ENCODE measurements at regions not wholly inside any gene's neighbourhood (a gene's known extent, or its start where the extent isn't known, plus 50 kb on each side); places are given as distances from the start of the nearest gene placed in this dataset.
"Not testable (repeated sequence)": the region's sequence is repeated elsewhere in the genome, so short reads cannot be mapped to it uniquely, and the experiment has no call there.

DNA sequence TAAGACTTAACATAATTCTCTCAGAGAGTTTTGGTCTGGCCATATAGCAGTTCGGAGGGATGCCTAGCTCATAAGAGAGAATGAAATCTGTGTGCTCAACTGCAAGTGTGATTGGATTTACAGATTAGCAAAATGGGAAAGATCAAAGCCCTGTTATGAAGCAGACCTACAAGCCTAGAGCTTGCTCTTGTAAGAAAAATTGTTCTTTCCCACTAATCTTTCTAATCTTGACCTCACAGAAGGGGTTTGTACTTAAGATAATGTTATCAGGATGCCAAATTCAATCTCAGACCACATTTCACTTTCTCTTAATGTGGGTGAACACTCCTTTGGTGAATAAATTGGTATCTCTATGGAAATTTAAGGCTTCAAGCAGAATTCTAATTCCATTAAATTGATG lies 267.2 kb downstream of the RAB38 start:
- Histone ChIP-seq H3K4me3 (ENCODE audit: insufficient read length, low read depth) (no peak overlapping the region), H3K27me3 (ENCODE audit: insufficient read depth, insufficient read length) (no peaks in the 10 kb centered on the region), H3K9ac (ENCODE audit: insufficient read length, low read depth) (no peak overlapping the region), H3K4me1 (ENCODE audit: insufficient read depth, insufficient read length) (no peaks in the 10 kb centered on the region), H3K9me3 (ENCODE audit: insufficient read depth, low read length) (no peaks in the 10 kb centered on the region), H3K36me3 (ENCODE audit: insufficient read depth, insufficient read length, low read length) (no peaks in the 10 kb centered on the region)
- DNase-seq (ENCODE audit: low read depth, low spot score), result no peak
- TF ChIP-seq YY1 (IDR thresholded peaks at IDR 0.05; ENCODE audit: insufficient read depth, insufficient read length), result no peak
- no peak for TF ChIP-seq ZNF274 (IDR thresholded peaks at IDR 0.05; ENCODE audit: low read depth, low read length)
- TF ChIP-seq SUZ12 (IDR thresholded peaks at IDR 0.05; ENCODE audit: extremely low read depth, insufficient read depth, insufficient read length), result no peak

DNA sequence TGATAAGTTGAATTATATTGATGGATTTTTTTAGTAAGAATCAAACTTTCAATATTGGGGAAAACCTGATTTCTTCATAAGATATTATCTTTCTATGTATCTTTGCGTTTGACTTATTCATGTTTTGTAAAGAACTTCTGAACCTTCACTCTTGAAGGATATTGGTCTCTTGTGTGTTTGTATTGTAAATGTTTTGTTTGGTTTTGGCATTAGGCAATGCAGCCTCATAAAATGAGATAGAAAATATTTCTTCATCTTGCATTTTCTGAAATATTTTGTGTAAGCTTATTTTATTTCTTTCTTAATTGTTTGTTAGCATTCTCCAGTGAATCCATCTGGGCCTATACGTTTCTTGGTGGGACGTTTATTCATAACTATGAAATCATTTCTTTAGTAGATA lies 271.9 kb downstream of the RAB38 start:
- Histone ChIP-seq H3K4me1 (ENCODE audit: insufficient read depth, insufficient read length) (no peaks in the 10 kb centered on the region), H3K9me3 (ENCODE audit: insufficient read depth, low read length) (no peaks in the 10 kb centered on the region), H3K27me3 (ENCODE audit: insufficient read depth, insufficient read length) (no peaks in the 10 kb centered on the region), H3K9ac (ENCODE audit: insufficient read length, low read depth) (no peak overlapping the region), H3K4me3 (ENCODE audit: insufficient read length, low read depth) (no peak overlapping the region), H3K36me3 (ENCODE audit: insufficient read depth, insufficient read length, low read length) (no peaks in the 10 kb centered on the region)
- TF ChIP-seq SUZ12 (IDR thresholded peaks at IDR 0.05; ENCODE audit: extremely low read depth, insufficient read depth, insufficient read length) (no peak), YY1 (IDR thresholded peaks at IDR 0.05; ENCODE audit: insufficient read depth, insufficient read length) (no peak), ZNF274 (IDR thresholded peaks at IDR 0.05; ENCODE audit: low read depth, low read length) (no peak)
- no peak for DNase-seq (ENCODE audit: low read depth, low spot score)

DNA sequence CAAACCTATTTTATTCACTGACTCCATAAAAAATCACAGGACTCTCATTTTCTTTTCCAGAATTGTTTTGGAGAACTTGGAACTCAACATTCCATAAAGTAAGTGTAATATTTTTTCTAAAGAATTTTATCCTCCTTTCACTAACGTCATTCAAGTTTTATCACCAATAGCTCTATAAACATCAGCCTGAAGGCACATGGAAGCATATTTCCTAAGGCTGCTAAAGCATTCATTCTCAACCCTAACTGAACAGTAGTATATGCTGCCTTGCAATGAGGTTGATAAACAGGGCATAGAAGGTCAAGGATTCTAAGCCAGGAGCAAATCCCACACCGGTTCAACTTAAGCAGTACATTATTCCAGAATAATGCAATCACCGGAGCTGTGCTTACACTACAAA lies 273.9 kb downstream of the RAB38 start:
- no peak for DNase-seq (ENCODE audit: low read depth, low spot score)
- H3K4me1 ChIP-seq (ENCODE audit: insufficient read depth, insufficient read length), result no peaks in the 10 kb centered on the region
- H3K9me3 ChIP-seq (ENCODE audit: insufficient read depth, low read length), result no peaks in the 10 kb centered on the region
- TF ChIP-seq ZNF274 (IDR thresholded peaks at IDR 0.05; ENCODE audit: low read depth, low read length) (no peak), YY1 (IDR thresholded peaks at IDR 0.05; ENCODE audit: insufficient read depth, insufficient read length) (no peak), SUZ12 (IDR thresholded peaks at IDR 0.05; ENCODE audit: extremely low read depth, insufficient read depth, insufficient read length) (no peak)
- no peak overlapping the region for H3K4me3 ChIP-seq (ENCODE audit: insufficient read length, low read depth)
- H3K36me3 ChIP-seq (ENCODE audit: insufficient read depth, insufficient read length, low read length), result no peaks in the 10 kb centered on the region
- no peak overlapping the region for H3K9ac ChIP-seq (ENCODE audit: insufficient read length, low read depth)
- H3K27me3 ChIP-seq (ENCODE audit: insufficient read depth, insufficient read length), result no peaks in the 10 kb centered on the region

DNA sequence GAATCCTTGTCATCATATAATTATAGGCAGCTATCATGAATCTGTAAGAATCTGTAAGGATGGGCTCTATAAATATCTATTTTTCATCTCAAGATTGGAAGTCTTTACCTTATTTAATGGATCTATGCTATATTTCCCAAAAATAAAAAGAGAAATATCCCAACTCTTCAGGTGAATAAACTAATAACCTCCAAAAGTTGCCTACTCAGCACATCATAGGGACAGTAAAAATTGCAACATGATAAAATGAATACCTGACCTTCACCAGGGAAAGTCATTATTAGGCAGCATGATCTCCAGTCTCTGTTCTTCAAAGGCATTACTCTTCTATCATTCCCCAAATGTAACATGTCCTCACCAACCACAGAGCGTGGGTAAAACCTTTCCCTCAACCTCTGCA lies 277.3 kb downstream of the RAB38 start:
- no peaks in the 10 kb centered on the region for H3K27me3 ChIP-seq (ENCODE audit: insufficient read depth, insufficient read length)
- TF ChIP-seq ZNF274 (IDR thresholded peaks at IDR 0.05; ENCODE audit: low read depth, low read length) (no peak), SUZ12 (IDR thresholded peaks at IDR 0.05; ENCODE audit: extremely low read depth, insufficient read depth, insufficient read length) (no peak), YY1 (IDR thresholded peaks at IDR 0.05; ENCODE audit: insufficient read depth, insufficient read length) (no peak)

DNA sequence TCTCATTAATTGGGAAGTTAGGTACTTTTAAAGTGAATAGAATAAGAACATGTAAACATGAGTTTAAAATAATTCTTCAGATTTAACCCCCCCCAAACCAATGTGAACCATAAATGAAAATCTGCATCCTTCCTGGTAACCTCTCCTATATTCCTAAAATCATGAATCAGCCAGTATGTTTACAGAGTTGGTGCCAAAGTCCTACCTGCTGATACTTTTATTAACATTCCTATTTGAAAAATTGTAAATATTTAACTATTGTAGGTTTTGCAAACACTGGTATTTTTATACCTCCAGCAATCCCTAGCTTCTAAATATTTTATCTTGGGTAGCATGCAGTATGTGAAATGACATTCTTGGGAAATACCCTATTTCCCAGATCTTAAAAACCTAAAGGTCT lies 278.2 kb downstream of the RAB38 start:
- Histone ChIP-seq H3K4me1 (ENCODE audit: insufficient read depth, insufficient read length) (no peaks in the 10 kb centered on the region), H3K36me3 (ENCODE audit: insufficient read depth, insufficient read length, low read length) (no peaks in the 10 kb centered on the region), H3K9ac (ENCODE audit: insufficient read length, low read depth) (no peak overlapping the region), H3K4me3 (ENCODE audit: insufficient read length, low read depth) (no peak overlapping the region), H3K9me3 (ENCODE audit: insufficient read depth, low read length) (no peaks in the 10 kb centered on the region), H3K27me3 (ENCODE audit: insufficient read depth, insufficient read length) (no peaks in the 10 kb centered on the region)
- DNase-seq (ENCODE audit: low read depth, low spot score), result no peak
- TF ChIP-seq YY1 (IDR thresholded peaks at IDR 0.05; ENCODE audit: insufficient read depth, insufficient read length) (no peak), ZNF274 (IDR thresholded peaks at IDR 0.05; ENCODE audit: low read depth, low read length) (no peak), SUZ12 (IDR thresholded peaks at IDR 0.05; ENCODE audit: extremely low read depth, insufficient read depth, insufficient read length) (no peak)

More for the DNA sequence above, 277.3 kb downstream of the RAB38 start:
- Histone ChIP-seq H3K9ac (ENCODE audit: insufficient read length, low read depth) (no peak overlapping the region), H3K4me3 (ENCODE audit: insufficient read length, low read depth) (no peak overlapping the region), H3K9me3 (ENCODE audit: insufficient read depth, low read length) (no peaks in the 10 kb centered on the region), H3K36me3 (ENCODE audit: insufficient read depth, insufficient read length, low read length) (no peaks in the 10 kb centered on the region), H3K4me1 (ENCODE audit: insufficient read depth, insufficient read length) (no peaks in the 10 kb centered on the region)
- no peak for DNase-seq (ENCODE audit: low read depth, low spot score)

DNA sequence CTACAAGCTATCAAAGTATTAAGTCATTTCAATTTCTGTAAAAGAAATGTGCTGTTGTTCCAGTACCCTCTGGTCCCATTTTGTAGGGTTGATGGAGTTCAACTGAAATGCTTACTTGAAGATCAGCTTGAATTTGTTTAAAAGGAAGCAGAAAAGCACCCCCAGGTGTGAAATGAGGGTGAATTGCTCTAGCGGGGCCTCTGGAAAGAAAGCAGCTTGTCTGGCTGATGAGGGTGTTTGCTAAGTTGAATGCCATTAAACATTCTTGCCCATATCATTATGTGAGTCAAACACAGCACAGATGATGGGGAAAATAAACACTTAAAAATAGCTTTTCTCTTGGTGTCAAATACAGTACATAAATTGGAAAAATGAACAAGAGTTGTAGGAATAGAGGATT lies 280.3 kb downstream of the RAB38 start:
- H3K36me3 ChIP-seq (ENCODE audit: insufficient read depth, insufficient read length, low read length), result no peaks in the 10 kb centered on the region
- H3K27me3 ChIP-seq (ENCODE audit: insufficient read depth, insufficient read length), result no peaks in the 10 kb centered on the region
- TF ChIP-seq SUZ12 (IDR thresholded peaks at IDR 0.05; ENCODE audit: extremely low read depth, insufficient read depth, insufficient read length), result no peak
- no peak for TF ChIP-seq YY1 (IDR thresholded peaks at IDR 0.05; ENCODE audit: insufficient read depth, insufficient read length)
- TF ChIP-seq ZNF274 (IDR thresholded peaks at IDR 0.05; ENCODE audit: low read depth, low read length), result no peak
- no peak overlapping the region for H3K4me3 ChIP-seq (ENCODE audit: insufficient read length, low read depth)
- H3K9me3 ChIP-seq (ENCODE audit: insufficient read depth, low read length), result no peaks in the 10 kb centered on the region
- H3K9ac ChIP-seq (ENCODE audit: insufficient read length, low read depth), result no peak overlapping the region
- no peak for DNase-seq (ENCODE audit: low read depth, low spot score)
- H3K4me1 ChIP-seq (ENCODE audit: insufficient read depth, insufficient read length), result no peaks in the 10 kb centered on the region

DNA sequence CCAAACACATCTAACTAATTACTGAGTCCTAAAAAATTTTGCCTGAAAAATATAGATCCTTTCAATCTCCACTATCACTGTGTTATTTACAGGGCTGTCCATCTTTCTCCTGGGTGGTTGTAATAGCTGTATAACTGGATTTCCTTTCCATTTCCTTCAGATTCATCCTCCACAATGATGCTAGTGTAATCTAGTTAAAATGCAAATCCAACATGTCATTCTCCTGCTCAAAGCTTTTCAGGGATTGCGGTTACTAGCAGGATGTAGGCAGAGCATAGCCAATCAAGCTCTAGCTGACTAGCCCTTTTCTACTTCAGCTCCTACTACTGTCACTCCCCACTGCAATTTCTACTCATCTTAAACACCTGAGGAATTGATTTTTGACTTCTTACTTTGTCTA lies 283.0 kb downstream of the RAB38 start:
- Histone ChIP-seq H3K9ac (ENCODE audit: insufficient read length, low read depth) (no peak overlapping the region), H3K36me3 (ENCODE audit: insufficient read depth, insufficient read length, low read length) (no peaks in the 10 kb centered on the region), H3K9me3 (ENCODE audit: insufficient read depth, low read length) (no peaks in the 10 kb centered on the region), H3K27me3 (ENCODE audit: insufficient read depth, insufficient read length) (no peaks in the 10 kb centered on the region), H3K4me3 (ENCODE audit: insufficient read length, low read depth) (no peak overlapping the region), H3K4me1 (ENCODE audit: insufficient read depth, insufficient read length) (no peaks in the 10 kb centered on the region)
- TF ChIP-seq ZNF274 (IDR thresholded peaks at IDR 0.05; ENCODE audit: low read depth, low read length) (no peak), YY1 (IDR thresholded peaks at IDR 0.05; ENCODE audit: insufficient read depth, insufficient read length) (no peak), SUZ12 (IDR thresholded peaks at IDR 0.05; ENCODE audit: extremely low read depth, insufficient read depth, insufficient read length) (no peak)
- no peak for DNase-seq (ENCODE audit: low read depth, low spot score)

DNA sequence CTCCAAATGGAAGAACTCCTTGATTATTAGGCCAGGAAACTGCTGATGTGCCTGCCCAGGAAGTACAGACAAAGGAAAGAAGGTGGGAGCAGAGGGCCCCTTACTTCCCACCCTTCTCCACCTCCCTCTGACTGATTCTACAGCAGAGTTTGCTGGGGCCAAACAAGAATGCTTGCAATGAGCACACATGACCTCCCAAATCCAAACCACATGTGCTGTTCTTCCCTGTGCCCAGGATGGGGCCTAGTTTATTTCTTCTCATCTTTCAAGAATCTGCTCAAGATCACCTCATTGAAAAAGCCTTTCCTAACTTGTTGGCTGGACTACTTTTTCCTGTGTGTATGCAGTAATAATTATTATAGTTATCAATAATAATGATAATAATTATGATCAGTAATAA lies 286.1 kb downstream of the RAB38 start:
- no peaks in the 10 kb centered on the region for H3K4me1 ChIP-seq (ENCODE audit: insufficient read depth, insufficient read length)
- no peak for TF ChIP-seq SUZ12 (IDR thresholded peaks at IDR 0.05; ENCODE audit: extremely low read depth, insufficient read depth, insufficient read length)
- no peak for TF ChIP-seq ZNF274 (IDR thresholded peaks at IDR 0.05; ENCODE audit: low read depth, low read length)
- no peak for TF ChIP-seq YY1 (IDR thresholded peaks at IDR 0.05; ENCODE audit: insufficient read depth, insufficient read length)
- no peak overlapping the region for H3K4me3 ChIP-seq (ENCODE audit: insufficient read length, low read depth)
- H3K9me3 ChIP-seq (ENCODE audit: insufficient read depth, low read length), result no peaks in the 10 kb centered on the region
- no peaks in the 10 kb centered on the region for H3K36me3 ChIP-seq (ENCODE audit: insufficient read depth, insufficient read length, low read length)
- no peaks in the 10 kb centered on the region for H3K27me3 ChIP-seq (ENCODE audit: insufficient read depth, insufficient read length)
- DNase-seq (ENCODE audit: low read depth, low spot score), result no peak
- H3K9ac ChIP-seq (ENCODE audit: insufficient read length, low read depth), result no peak overlapping the region

DNA sequence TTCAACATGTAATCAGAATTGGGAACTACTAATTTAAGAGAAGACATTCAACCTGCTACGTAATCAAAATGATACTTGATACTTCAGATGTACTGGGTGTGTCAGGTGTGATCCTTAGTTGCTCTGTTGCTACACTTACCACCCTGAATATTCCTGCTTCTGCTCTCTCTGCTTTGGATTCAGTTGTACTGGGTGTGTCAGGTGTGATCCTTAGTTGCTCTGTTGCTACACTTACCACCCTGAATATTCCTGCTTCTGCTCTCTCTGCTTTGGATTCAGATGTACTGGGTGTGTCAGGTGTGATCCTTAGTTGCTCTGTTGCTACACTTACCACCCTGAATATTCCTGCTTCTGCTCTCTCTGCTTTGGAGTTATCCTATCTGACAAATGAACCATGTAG lies 290.2 kb downstream of the RAB38 start:
- not testable (repeated sequence) for DNase-seq (ENCODE audit: low read depth, low spot score); H3K9ac ChIP-seq (ENCODE audit: insufficient read length, low read depth); H3K27me3 ChIP-seq (ENCODE audit: insufficient read depth, insufficient read length); H3K4me1 ChIP-seq (ENCODE audit: insufficient read depth, insufficient read length); H3K9me3 ChIP-seq (ENCODE audit: insufficient read depth, low read length); H3K36me3 ChIP-seq (ENCODE audit: insufficient read depth, insufficient read length, low read length); H3K4me3 ChIP-seq (ENCODE audit: insufficient read length, low read depth)
